Uterus (tissue), 3 donors: ENCODE measurements at regions not wholly inside any gene's neighbourhood (a gene's known extent, or its start where the extent isn't known, plus 50 kb on each side); places are given as distances from the start of the nearest gene placed in this dataset.

ENCODE experiments used
- DNase-seq, 2 donors: peaks; one replicate each; pipeline ENCODE4 v3.0.0-alpha.2; 2019 to 2020
- H3K27ac ChIP-seq, 2 donors: fragments of 200-600 bp; sonication (generic); 1 replicate in 1 of 2; 2 replicates in 1 of 2; pipeline ENCODE4 v1.5.1; 2016 to 2018
- H3K27me3 ChIP-seq, 2 donors: fragments of 200-600 bp; sonication (generic); one replicate each; pipeline ENCODE4 v1.5.1; 2018 to 2019; ENCODE audit warnings: control low read depth in 1 of 2
- H3K36me3 ChIP-seq, 2 donors: fragments of 200-600 bp; sonication (generic); one replicate each; pipeline ENCODE4 v1.5.1; 2019; ENCODE audit warnings: control low read depth in 1 of 2
- H3K4me1 ChIP-seq, 2 donors: fragments of 200-600 bp; sonication (generic); one replicate each; pipeline ENCODE4 v1.5.1; 2018 to 2019; ENCODE audit warnings: control low read depth in 1 of 2
- H3K4me3 ChIP-seq, 2 donors: fragments of 200-600 bp; sonication (generic); 1 replicate in 1 of 2; 2 replicates in 1 of 2; pipeline ENCODE4 v1.5.1; 2018 to 2019; ENCODE audit warnings: mild to moderate bottlenecking in 1 of 2
- H3K9me3 ChIP-seq, 2 donors: fragments of 200-600 bp; sonication (generic); one replicate each; pipeline ENCODE4 v1.5.1; 2019; ENCODE audit warnings: control low read depth in 1 of 2
- POLR2A ChIP-seq, 2 donors: fragments of 450-650 bp; IDR thresholded peaks; one replicate each; pipeline ENCODE4 v1.6.1; 2016; ENCODE audit warnings: antibody characterized with exemption in 2 of 2, mild to moderate bottlenecking in 1 of 2, moderate library complexity in 1 of 2
- intact Hi-C: fragments of 100-400 bp; cut with DNase I; formaldehyde crosslinking; loops from one replicate; pipeline ENCODE4 v1.15.1; 2023; ENCODE audit warnings: low total_unique reads
- TF ChIP-seq, protein P1 (sequence below), 4 experiments: fragments of 200-600 bp in 2 of 4; fragments of 450-650 bp in 2 of 4; sonication (generic) in 2 of 4; IDR thresholded peaks; one replicate each; pipeline ENCODE4 v1.5.1; 2016 to 2019; ENCODE audit warnings: antibody characterized with exemption in 4 of 4, mild to moderate bottlenecking in 2 of 4, moderate library complexity in 1 of 4
- donor health status: DM: yes; HTN: yes; CAD: no.

DNA sequence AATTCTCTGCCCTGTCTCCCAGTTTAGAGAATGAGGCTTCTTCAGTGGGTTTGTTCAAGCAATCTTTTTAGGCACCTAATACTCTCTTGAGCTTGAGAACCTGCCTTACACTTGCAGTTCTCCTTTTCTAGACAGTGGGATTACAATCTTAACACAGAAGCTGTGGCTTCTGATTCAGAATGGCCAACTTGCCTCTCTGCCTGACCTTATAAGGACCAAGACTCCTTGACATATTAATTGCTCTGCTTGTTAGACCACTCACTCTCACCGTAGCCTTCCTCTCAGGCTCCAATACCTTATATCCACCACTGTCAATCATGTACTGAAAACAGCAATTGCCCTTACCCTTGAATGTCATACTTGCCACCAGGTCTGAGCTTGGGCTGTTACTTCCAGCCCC is 338.7 kb upstream of the MAOA start:
- Histone ChIP-seq H3K4me3 (no peak overlapping the region), H3K4me1 (no peaks in the 10 kb centered on the region), H3K27ac (no peak overlapping the region), H3K9me3 (peaks cover 0 to 5% of the 10 kb centered on the region in 2 donors), H3K27me3 (no peaks in the 10 kb centered on the region), H3K36me3 (no peaks in the 10 kb centered on the region)
- intact Hi-C loops, result no loop called here
- DNase-seq, result no peak
- TF ChIP-seq, protein P1, sequence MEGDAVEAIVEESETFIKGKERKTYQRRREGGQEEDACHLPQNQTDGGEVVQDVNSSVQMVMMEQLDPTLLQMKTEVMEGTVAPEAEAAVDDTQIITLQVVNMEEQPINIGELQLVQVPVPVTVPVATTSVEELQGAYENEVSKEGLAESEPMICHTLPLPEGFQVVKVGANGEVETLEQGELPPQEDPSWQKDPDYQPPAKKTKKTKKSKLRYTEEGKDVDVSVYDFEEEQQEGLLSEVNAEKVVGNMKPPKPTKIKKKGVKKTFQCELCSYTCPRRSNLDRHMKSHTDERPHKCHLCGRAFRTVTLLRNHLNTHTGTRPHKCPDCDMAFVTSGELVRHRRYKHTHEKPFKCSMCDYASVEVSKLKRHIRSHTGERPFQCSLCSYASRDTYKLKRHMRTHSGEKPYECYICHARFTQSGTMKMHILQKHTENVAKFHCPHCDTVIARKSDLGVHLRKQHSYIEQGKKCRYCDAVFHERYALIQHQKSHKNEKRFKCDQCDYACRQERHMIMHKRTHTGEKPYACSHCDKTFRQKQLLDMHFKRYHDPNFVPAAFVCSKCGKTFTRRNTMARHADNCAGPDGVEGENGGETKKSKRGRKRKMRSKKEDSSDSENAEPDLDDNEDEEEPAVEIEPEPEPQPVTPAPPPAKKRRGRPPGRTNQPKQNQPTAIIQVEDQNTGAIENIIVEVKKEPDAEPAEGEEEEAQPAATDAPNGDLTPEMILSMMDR (IDR thresholded peaks at IDR 0.05), result no peak
- TF ChIP-seq POLR2A (IDR thresholded peaks at IDR 0.05), result no peak

DNA sequence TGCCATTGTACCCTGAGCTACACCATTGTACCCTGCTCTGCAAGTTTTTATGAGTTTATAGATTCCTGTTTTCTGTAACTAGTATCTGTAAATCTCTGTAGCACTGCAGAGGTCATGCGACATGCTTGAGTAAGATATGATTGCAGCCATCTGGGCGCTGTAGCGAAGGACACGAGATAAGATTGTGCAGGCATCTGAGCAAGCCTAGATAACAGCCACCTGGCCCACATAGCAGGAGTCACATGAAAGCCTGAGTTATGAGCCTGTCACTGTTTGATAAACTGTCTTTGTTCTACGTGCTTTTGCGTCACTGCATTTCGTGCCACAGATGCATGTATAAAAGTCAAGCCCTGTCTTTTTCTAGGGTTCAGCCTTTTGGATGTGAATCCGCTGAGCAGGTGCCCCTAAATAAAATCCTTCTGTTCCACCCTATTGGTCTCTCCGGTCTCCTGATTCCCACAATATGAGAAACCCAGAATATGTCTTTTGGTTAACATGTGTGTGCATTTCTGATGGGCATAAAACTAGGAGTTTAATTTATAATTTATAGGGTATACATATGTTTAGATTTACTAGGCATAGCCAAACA is 327.6 kb upstream of the MAOA start:
- intact Hi-C loops, result no loop called here
- H3K27me3 ChIP-seq, result no peaks in the 10 kb centered on the region
- H3K27ac ChIP-seq, result no peak overlapping the region
- H3K4me1 ChIP-seq, result no peaks in the 10 kb centered on the region
- DNase-seq, result no peak
- no peak overlapping the region for H3K4me3 ChIP-seq
- peaks cover 0 to 6% of the 10 kb centered on the region in 2 donors for H3K9me3 ChIP-seq
- H3K36me3 ChIP-seq, result no peaks in the 10 kb centered on the region
- TF ChIP-seq, protein P1 (IDR thresholded peaks at IDR 0.05), result no peak
- no peak for TF ChIP-seq POLR2A (IDR thresholded peaks at IDR 0.05)

DNA sequence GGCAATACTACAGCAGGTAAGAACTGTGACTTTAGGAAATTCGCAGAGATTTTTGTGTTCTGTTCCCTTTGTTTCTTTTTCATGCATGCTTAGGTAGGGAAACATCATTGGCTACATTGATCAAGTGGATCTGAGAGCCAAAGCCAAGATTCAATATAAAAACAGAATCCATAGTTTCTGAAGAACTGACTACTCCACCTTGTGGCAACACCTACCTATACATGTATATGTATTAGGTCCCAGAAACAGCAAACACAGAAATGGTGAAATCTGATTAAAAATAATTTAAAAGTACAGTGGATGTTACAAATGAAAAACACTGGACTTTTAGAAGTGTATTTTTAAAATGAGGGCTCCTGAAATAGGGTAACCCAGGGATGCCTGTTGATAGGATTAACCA is 322.6 kb upstream of the MAOA start:
- DNase-seq, result no peak
- no peak overlapping the region for H3K4me3 ChIP-seq
- peaks cover 0 to 3% of the 10 kb centered on the region in 2 donors for H3K27me3 ChIP-seq
- H3K9me3 ChIP-seq, result peaks cover 0 to 6% of the 10 kb centered on the region in 2 donors
- TF ChIP-seq, protein P1 (IDR thresholded peaks at IDR 0.05), result no peak
- TF ChIP-seq POLR2A (IDR thresholded peaks at IDR 0.05), result no peak
- intact Hi-C loops, result no loop called here
- H3K4me1 ChIP-seq, result no peaks in the 10 kb centered on the region
- H3K36me3 ChIP-seq, result no peaks in the 10 kb centered on the region
- no peak overlapping the region for H3K27ac ChIP-seq

DNA sequence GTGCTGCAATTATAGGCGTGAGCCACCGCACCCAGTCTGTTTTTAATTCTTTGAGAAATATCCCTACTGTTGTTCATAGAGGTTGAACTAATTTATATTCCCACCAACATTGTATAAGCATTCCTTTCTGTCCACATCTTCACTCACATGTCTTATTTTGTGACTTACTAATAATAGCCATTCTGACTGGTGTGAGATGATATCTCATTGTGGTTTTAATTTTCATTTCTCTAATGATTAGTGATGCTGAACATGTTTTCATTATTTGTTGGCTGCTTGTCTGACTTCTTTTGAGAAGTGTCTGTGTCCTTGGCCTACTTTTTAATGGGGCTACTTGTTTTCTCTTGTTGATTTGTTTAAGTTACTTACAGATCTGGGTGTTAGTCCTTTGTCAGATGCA is 310.9 kb upstream of the MAOA start:
- TF ChIP-seq POLR2A (IDR thresholded peaks at IDR 0.05), result no peak
- TF ChIP-seq, protein P1 (IDR thresholded peaks at IDR 0.05), result no peak
- no peak for DNase-seq
- Histone ChIP-seq H3K4me1 (no peaks in the 10 kb centered on the region), H3K36me3 (no peaks in the 10 kb centered on the region), H3K27me3 (no peaks in the 10 kb centered on the region), H3K9me3 (no peaks in the 10 kb centered on the region), H3K27ac (no peak overlapping the region), H3K4me3 (no peak overlapping the region)
- intact Hi-C loops, result no loop called here

DNA sequence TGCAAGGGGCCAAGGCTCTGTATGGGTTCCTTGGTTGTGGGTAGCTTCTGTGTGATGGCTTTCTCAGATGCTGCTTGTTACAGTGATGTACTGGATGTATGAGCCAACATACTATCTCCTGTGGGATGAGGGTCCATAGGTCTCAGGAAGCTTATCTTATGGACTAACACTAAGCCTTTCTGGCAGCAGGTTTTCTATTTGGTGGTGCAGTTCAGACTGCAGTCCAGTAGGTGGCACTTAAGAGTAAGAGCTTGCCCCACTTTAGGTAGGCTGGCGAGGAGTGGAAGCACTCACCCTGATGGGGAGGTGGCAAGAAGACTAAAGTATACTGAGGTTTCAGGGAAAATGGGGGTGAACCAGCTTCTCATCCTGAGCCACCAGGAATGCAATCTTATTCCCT is 306.7 kb upstream of the MAOA start:
- DNase-seq, result no peak
- Histone ChIP-seq H3K36me3 (no peaks in the 10 kb centered on the region), H3K27ac (no peak overlapping the region), H3K9me3 (no peaks in the 10 kb centered on the region), H3K27me3 (no peaks in the 10 kb centered on the region), H3K4me1 (no peaks in the 10 kb centered on the region), H3K4me3 (no peak overlapping the region)
- intact Hi-C loops, result no loop called here
- TF ChIP-seq POLR2A (IDR thresholded peaks at IDR 0.05), result no peak
- TF ChIP-seq, protein P1 (IDR thresholded peaks at IDR 0.05), result no peak
